SK-N-SH treated with all-trans-retinoic acid at 6 μM for 48 hours (cell line): ENCODE measurements at regions not wholly inside any gene's neighbourhood (a gene's known extent, or its start where the extent isn't known, plus 50 kb on each side); places are given as distances from the start of the nearest gene placed in this dataset.

Experiments
- ATAC-seq: fragments of 200-7000 bp; cut with Tn5 transposase; 3 replicates; pipeline ENCODE4 v1.9.1; 2020; ENCODE audit warnings: mild to moderate bottlenecking, moderate library complexity
- ARNTL ChIP-seq: fragments of 450-650 bp; formaldehyde crosslinking; IDR thresholded peaks from 2 replicates; pipeline ENCODE4 v1.5.0; 2020; ENCODE audit warnings: low read depth, mild to moderate bottlenecking, moderate library complexity, borderline replicate concordance
- BACH2 ChIP-seq: fragments of 250-450 bp; sonication (Bioruptor Pico); IDR thresholded peaks from 2 replicates; pipeline ENCODE4 v1.9.0; 2021; ENCODE audit warnings: mild to moderate bottlenecking, borderline replicate concordance
- CSDC2 ChIP-seq: fragments of 250-450 bp; sonication (Bioruptor Pico); IDR thresholded peaks from 2 replicates; pipeline ENCODE4 v1.5.0; 2020; ENCODE audit warnings: mild to moderate bottlenecking, moderate library complexity
- ESRRG ChIP-seq: fragments of 250-450 bp; sonication (Bioruptor Pico); IDR thresholded peaks from 2 replicates; pipeline ENCODE4 v1.6.1; 2021; ENCODE audit warnings: mild to moderate bottlenecking
- GLIS3 ChIP-seq: fragments of 250-450 bp; sonication (Bioruptor Pico); IDR thresholded peaks from 2 replicates; pipeline ENCODE4 v1.5.0; 2020; ENCODE audit warnings: mild to moderate bottlenecking, moderate library complexity
- OSR1 ChIP-seq: fragments of 250-450 bp; sonication (Bioruptor Pico); IDR thresholded peaks from 2 replicates; pipeline ENCODE4 v1.8.0; 2022; ENCODE audit warnings: moderate library complexity, mild to moderate bottlenecking, inconsistent platforms
- PPARA ChIP-seq: fragments of 250-450 bp; sonication (Bioruptor Pico); IDR thresholded peaks from 2 replicates; pipeline ENCODE4 v1.5.0; 2020; ENCODE audit warnings: mild to moderate bottlenecking, borderline replicate concordance
- RARB ChIP-seq: fragments of 250-450 bp; sonication (Bioruptor Pico); IDR thresholded peaks from 2 replicates; pipeline ENCODE4 v1.8.0; 2021; ENCODE audit warnings: mild to moderate bottlenecking, moderate library complexity
- SNAI2 ChIP-seq: fragments of 250-450 bp; sonication (Bioruptor Pico); IDR thresholded peaks from 2 replicates; pipeline ENCODE4 v1.5.0; 2020; ENCODE audit warnings: mild to moderate bottlenecking, moderate library complexity
- TOX ChIP-seq: fragments of 250-450 bp; sonication (Bioruptor Pico); IDR thresholded peaks from 2 replicates; pipeline ENCODE4 v1.8.0; 2021; ENCODE audit warnings: mild to moderate bottlenecking, moderate library complexity, borderline replicate concordance
- ZFP3 ChIP-seq: fragments of 250-450 bp; sonication (Bioruptor Pico); IDR thresholded peaks from 2 replicates; pipeline ENCODE4 v1.5.0; 2020; ENCODE audit warnings: mild to moderate bottlenecking, moderate library complexity
- ZFP30 ChIP-seq: fragments of 450-650 bp; formaldehyde crosslinking; IDR thresholded peaks from 2 replicates; pipeline ENCODE4 v1.5.0; 2022; ENCODE audit warnings: mild to moderate bottlenecking, moderate library complexity
- ZNF565 ChIP-seq: fragments of 450-650 bp; formaldehyde crosslinking; conservative IDR thresholded peaks from 2 replicates; pipeline ENCODE4 v1.5.0; 2020; ENCODE audit warnings: low read depth, mild to moderate bottlenecking, moderate library complexity
- ZNF70 ChIP-seq: fragments of 450-650 bp; formaldehyde crosslinking; IDR thresholded peaks from 2 replicates; pipeline ENCODE4 v1.5.0; 2020; ENCODE audit warnings: mild to moderate bottlenecking, moderate library complexity
- ZNF8 ChIP-seq: fragments of 450-650 bp; formaldehyde crosslinking; IDR thresholded peaks from 2 replicates; pipeline ENCODE4 v1.5.0; 2020; ENCODE audit warnings: mild to moderate bottlenecking, moderate library complexity
- TF ChIP-seq, protein P1 (sequence below): fragments of 250-450 bp; sonication (Bioruptor Pico); IDR thresholded peaks from 2 replicates; pipeline ENCODE4 v1.8.0; 2020; ENCODE audit warnings: mild to moderate bottlenecking, moderate library complexity, borderline replicate concordance
- TF ChIP-seq, protein P2 (sequence below): fragments of 250-450 bp; sonication (Bioruptor Pico); IDR thresholded peaks from 2 replicates; pipeline ENCODE4 v1.8.0; 2021; ENCODE audit warnings: low read depth, mild to moderate bottlenecking, moderate library complexity, borderline replicate concordance
- TF ChIP-seq, protein P3 (sequence below): fragments of 250-450 bp; sonication (Bioruptor Pico); IDR thresholded peaks from 2 replicates; pipeline ENCODE4 v1.5.0; 2020; ENCODE audit warnings: mild to moderate bottlenecking, moderate library complexity
- TF ChIP-seq, protein P4 (sequence below): fragments of 250-450 bp; sonication (Bioruptor Pico); IDR thresholded peaks from 2 replicates; pipeline ENCODE4 v1.5.1; 2020; ENCODE audit warnings: low read depth, mild to moderate bottlenecking, moderate library complexity
- TF ChIP-seq, protein P5 (sequence below): fragments of 250-450 bp; sonication (Bioruptor Pico); IDR thresholded peaks from 2 replicates; pipeline ENCODE4 v1.5.1; 2021; ENCODE audit warnings: mild to moderate bottlenecking, moderate library complexity

DNA sequence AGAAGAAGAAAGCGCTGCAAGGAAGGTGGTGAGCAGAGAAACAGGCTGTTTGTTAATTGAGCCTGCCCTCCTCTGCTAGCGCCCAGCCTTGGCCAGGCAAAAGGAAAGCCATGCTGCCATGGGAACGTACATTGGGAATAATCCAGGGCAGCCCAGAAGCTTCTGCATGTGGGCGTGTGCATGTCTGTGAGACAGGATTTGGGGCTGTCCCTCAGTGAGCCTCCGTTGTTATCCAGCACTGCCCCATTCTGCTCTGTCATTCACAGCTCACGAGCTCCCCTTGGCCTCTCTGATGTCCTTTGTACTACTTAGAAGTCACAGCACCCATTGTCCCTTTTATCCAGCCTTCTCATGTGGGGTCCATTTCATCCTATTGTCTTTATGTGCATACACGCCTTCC is 239.1 kb upstream of the ROPN1 start:
- TF ChIP-seq RARB (CRISPR knock-in tag) = no peak
- ATAC-seq = no peak

DNA sequence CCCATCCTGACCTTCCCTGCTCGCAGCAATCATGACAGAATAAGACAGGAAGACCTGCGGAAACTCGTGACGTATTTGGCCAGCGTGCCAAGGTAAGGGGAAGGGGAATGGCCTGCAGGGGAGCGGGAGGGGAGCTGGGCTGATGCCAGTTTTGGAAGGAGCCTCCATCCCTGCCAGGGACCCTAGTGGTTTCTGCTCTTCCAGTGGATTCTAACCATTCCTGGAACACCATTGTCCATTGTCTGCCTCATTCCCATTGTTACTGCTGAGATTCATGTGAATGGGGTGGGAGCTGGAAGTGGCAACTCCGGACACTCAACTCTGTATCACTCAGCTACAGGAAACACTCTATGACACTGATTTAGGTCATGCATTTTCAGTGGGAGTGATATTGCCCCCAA is 242.9 kb upstream of the ROPN1 start:
- TF ChIP-seq ZFP3 (CRISPR knock-in tag) (no peak), ZNF565 (no peak), ESRRG (CRISPR knock-in tag) (no peak), OSR1 (no peak), TOX (CRISPR knock-in tag) (no peak), ZNF8 (CRISPR knock-in tag) (no peak)
- TF ChIP-seq, protein P1, sequence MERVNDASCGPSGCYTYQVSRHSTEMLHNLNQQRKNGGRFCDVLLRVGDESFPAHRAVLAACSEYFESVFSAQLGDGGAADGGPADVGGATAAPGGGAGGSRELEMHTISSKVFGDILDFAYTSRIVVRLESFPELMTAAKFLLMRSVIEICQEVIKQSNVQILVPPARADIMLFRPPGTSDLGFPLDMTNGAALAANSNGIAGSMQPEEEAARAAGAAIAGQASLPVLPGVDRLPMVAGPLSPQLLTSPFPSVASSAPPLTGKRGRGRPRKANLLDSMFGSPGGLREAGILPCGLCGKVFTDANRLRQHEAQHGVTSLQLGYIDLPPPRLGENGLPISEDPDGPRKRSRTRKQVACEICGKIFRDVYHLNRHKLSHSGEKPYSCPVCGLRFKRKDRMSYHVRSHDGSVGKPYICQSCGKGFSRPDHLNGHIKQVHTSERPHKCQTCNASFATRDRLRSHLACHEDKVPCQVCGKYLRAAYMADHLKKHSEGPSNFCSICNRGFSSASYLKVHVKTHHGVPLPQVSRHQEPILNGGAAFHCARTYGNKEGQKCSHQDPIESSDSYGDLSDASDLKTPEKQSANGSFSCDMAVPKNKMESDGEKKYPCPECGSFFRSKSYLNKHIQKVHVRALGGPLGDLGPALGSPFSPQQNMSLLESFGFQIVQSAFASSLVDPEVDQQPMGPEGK (CRISPR knock-in tag) = no peak
- TF ChIP-seq, protein P2, sequence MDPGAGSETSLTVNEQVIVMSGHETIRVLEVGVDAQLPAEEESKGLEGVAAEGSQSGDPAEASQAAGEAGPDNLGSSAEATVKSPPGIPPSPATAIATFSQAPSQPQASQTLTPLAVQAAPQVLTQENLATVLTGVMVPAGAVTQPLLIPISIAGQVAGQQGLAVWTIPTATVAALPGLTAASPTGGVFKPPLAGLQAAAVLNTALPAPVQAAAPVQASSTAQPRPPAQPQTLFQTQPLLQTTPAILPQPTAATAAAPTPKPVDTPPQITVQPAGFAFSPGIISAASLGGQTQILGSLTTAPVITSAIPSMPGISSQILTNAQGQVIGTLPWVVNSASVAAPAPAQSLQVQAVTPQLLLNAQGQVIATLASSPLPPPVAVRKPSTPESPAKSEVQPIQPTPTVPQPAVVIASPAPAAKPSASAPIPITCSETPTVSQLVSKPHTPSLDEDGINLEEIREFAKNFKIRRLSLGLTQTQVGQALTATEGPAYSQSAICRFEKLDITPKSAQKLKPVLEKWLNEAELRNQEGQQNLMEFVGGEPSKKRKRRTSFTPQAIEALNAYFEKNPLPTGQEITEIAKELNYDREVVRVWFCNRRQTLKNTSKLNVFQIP (CRISPR knock-in tag) = no peak
- TF ChIP-seq, protein P3, sequence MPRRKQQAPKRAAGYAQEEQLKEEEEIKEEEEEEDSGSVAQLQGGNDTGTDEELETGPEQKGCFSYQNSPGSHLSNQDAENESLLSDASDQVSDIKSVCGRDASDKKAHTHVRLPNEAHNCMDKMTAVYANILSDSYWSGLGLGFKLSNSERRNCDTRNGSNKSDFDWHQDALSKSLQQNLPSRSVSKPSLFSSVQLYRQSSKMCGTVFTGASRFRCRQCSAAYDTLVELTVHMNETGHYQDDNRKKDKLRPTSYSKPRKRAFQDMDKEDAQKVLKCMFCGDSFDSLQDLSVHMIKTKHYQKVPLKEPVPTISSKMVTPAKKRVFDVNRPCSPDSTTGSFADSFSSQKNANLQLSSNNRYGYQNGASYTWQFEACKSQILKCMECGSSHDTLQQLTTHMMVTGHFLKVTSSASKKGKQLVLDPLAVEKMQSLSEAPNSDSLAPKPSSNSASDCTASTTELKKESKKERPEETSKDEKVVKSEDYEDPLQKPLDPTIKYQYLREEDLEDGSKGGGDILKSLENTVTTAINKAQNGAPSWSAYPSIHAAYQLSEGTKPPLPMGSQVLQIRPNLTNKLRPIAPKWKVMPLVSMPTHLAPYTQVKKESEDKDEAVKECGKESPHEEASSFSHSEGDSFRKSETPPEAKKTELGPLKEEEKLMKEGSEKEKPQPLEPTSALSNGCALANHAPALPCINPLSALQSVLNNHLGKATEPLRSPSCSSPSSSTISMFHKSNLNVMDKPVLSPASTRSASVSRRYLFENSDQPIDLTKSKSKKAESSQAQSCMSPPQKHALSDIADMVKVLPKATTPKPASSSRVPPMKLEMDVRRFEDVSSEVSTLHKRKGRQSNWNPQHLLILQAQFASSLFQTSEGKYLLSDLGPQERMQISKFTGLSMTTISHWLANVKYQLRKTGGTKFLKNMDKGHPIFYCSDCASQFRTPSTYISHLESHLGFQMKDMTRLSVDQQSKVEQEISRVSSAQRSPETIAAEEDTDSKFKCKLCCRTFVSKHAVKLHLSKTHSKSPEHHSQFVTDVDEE = no peak
- ATAC-seq = no peak

DNA sequence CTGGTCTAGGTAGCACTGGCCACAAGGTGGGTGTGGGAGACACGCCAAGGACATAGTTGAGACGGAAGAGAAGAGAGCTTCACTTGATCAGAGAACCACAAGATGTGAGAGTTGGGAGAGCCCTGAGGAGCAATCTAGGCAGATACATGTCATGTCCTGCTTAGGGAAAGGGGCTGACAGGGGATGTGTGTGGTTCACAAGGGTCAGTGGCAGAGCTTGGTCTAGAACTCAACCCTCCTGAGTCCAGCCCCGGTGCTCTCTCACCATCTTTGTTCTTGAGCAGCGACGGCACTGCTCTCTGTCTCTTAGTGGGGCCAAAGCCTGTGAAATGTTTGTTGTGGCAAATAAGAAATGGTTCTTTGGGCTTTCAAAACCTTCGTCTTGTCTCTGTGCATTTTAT is 243.5 kb upstream of the ROPN1 start:
- no peak for TF ChIP-seq OSR1
- TF ChIP-seq, protein P2 (CRISPR knock-in tag) = no peak
- no peak for TF ChIP-seq PPARA (CRISPR knock-in tag)
- TF ChIP-seq RARB (CRISPR knock-in tag) = no peak
- TF ChIP-seq ZNF8 (CRISPR knock-in tag) = no peak
- no peak for TF ChIP-seq ESRRG (CRISPR knock-in tag)
- TF ChIP-seq SNAI2 (CRISPR knock-in tag) = no peak
- TF ChIP-seq ARNTL (CRISPR knock-in tag) = no peak
- no peak for TF ChIP-seq CSDC2 (CRISPR knock-in tag)

DNA sequence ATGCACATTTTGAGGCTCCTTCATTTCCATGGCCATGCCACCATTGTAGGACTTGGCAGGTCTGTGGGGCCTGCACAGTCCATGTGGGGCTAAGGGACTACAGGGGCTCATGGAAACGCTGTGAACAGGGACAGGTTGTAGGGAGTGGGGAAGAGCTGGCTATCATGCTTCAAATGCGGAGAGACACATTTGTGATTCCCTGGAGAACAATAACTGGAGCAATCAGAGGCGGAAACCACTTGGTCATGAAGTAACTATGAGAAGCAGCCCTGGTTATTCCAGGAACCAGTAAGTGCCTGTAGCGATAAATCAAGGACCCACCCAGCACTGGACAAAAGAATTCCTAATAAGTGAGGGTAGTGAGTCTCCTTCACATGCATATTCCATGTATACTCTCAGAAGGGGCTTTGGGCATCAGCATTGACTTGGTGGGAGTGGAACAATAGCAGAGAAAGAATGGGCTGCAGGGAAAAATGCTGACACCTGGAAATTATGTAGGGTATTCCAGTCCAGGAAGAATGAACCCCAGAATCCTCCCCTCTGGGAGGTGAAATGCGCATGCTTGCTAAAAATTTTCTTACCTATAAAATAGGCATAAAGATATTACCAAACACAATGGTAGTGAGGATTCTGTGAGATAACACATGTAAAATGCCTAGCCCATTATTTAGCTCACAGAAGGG is 251.4 kb upstream of the ROPN1 start:
- ATAC-seq = no peak
- TF ChIP-seq, protein P2 (CRISPR knock-in tag) = no peak
- TF ChIP-seq SNAI2 (CRISPR knock-in tag) (no peak), ZNF565 (no peak), ZFP3 (CRISPR knock-in tag) (no peak), ZNF70 (no peak), ZFP30 (CRISPR knock-in tag) (no peak), PPARA (CRISPR knock-in tag) (no peak), TOX (CRISPR knock-in tag) (no peak), GLIS3 (CRISPR knock-in tag) (no peak), BACH2 (CRISPR knock-in tag) (no peak), ARNTL (CRISPR knock-in tag) (no peak)
- TF ChIP-seq, protein P1 (CRISPR knock-in tag) = no peak
- TF ChIP-seq, protein P4, sequence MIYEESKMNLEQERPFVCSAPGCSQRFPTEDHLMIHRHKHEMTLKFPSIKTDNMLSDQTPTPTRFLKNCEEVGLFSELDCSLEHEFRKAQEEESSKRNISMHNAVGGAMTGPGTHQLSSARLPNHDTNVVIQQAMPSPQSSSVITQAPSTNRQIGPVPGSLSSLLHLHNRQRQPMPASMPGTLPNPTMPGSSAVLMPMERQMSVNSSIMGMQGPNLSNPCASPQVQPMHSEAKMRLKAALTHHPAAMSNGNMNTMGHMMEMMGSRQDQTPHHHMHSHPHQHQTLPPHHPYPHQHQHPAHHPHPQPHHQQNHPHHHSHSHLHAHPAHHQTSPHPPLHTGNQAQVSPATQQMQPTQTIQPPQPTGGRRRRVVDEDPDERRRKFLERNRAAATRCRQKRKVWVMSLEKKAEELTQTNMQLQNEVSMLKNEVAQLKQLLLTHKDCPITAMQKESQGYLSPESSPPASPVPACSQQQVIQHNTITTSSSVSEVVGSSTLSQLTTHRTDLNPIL (CRISPR knock-in tag) = no peak
- TF ChIP-seq, protein P5, sequence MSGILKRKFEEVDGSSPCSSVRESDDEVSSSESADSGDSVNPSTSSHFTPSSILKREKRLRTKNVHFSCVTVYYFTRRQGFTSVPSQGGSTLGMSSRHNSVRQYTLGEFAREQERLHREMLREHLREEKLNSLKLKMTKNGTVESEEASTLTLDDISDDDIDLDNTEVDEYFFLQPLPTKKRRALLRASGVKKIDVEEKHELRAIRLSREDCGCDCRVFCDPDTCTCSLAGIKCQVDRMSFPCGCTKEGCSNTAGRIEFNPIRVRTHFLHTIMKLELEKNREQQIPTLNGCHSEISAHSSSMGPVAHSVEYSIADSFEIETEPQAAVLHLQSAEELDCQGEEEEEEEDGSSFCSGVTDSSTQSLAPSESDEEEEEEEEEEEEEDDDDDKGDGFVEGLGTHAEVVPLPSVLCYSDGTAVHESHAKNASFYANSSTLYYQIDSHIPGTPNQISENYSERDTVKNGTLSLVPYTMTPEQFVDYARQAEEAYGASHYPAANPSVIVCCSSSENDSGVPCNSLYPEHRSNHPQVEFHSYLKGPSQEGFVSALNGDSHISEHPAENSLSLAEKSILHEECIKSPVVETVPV (CRISPR knock-in tag) = no peak

More for the DNA sequence above, 243.5 kb upstream of the ROPN1 start:
- ATAC-seq = no peak
